Activated naive CD4-positive, alpha-beta T cell treated with anti-CD3 and anti-CD28 coated beads, Interleukin-2, amount 50 U/mL, for 72 hours (primary cell): ENCODE measurements at regions not wholly inside any gene's neighbourhood (a gene's known extent, or its start where the extent isn't known, plus 50 kb on each side); places are given as distances from the start of the nearest gene placed in this dataset.
"Not testable (repeated sequence)": the region's sequence is repeated elsewhere in the genome, so short reads cannot be mapped to it uniquely, and the experiment has no call there.

ENCODE experiments used
- ATAC-seq, 2 donors: fragments of 150-1000 bp; cut with Tn5 transposase; 2 replicates each; pipeline ENCODE4 v1.10.0; 2021; ENCODE audit warnings: mild to moderate bottlenecking in 2 of 2, moderate library complexity in 2 of 2
- DNase-seq, 2 donors: peaks; one replicate each; pipeline ENCODE4 v3.0.0; 2021 to 2022; ENCODE audit warnings: low spot score in 2 of 2
- H3K27ac Mint-ChIP-seq, 2 donors: one replicate each; pipeline ENCODE4 v1.8.0; 2022; ENCODE audit warnings: mild to moderate bottlenecking in 2 of 2, mixed read lengths in 2 of 2
- H3K36me3 Mint-ChIP-seq, 2 donors: one replicate each; pipeline ENCODE4 v1.8.0; 2022; ENCODE audit warnings: mixed read lengths in 2 of 2
- H3K9me3 Mint-ChIP-seq, 2 donors: one replicate each; pipeline ENCODE4 v1.8.0; 2022; ENCODE audit warnings: mixed read lengths in 2 of 2

DNA sequence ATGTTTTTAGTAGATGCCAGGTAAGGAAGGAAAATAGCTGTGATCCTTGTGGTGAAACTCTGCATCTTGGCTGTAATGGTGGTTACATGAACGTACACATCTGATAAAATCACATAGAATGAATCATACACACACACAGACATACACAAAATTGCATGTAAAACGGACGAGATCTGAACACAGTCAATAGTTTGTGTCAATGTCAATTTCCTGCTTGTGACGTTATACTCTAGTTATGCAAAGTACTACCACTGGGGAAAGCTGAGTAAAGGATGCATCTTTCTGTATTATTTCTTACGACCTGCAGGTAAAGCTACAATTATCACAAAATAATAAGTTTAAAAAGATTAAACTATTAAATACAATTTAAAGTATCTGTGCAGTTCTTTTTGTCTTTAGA, 493.7 kb upstream of the ZP4 start:
- no peaks in the 10 kb centered on the region for H3K36me3 Mint-ChIP-seq
- peaks cover 0 to 13% of the 10 kb centered on the region in 2 donors for H3K9me3 Mint-ChIP-seq
- no peak overlapping the region for H3K27ac Mint-ChIP-seq
- no peak for ATAC-seq
- DNase-seq, result no peak

DNA sequence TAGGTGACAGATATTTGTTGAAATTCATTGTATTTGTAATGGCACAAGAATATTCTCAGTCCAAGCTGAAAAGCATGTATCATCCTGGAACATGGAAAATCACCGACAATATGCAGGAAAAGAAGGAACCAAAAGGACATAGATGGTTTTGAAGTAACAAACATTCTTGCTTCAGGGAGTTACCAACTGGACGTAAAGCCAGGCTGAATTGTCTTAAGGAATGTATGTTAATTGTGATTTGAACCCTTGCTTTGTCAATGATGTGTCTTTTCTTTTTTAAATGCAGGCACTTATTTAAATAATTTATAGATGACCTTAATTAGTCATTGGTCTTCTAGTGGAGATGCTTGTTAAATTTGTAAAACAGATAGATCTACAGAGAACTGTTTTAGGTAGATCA, 489.4 kb upstream of the ZP4 start:
- H3K9me3 Mint-ChIP-seq, result peaks cover 13 to 21% of the 10 kb centered on the region in 2 donors

GRCh38 chr1:238379446-238379845, 488.7 kb upstream of the ZP4 start:
- not testable (repeated sequence) for ATAC-seq, H3K27ac Mint-ChIP-seq, H3K36me3 Mint-ChIP-seq, DNase-seq
- peaks cover 13 to 20% of the 10 kb centered on the region in 2 donors for H3K9me3 Mint-ChIP-seq

More for the DNA sequence above, 489.4 kb upstream of the ZP4 start:
- DNase-seq (no peak), ATAC-seq (no peak)
- Mint-ChIP-seq H3K27ac (no peak overlapping the region), H3K36me3 (peaks cover 0 to 4% of the 10 kb centered on the region in 2 donors)

DNA sequence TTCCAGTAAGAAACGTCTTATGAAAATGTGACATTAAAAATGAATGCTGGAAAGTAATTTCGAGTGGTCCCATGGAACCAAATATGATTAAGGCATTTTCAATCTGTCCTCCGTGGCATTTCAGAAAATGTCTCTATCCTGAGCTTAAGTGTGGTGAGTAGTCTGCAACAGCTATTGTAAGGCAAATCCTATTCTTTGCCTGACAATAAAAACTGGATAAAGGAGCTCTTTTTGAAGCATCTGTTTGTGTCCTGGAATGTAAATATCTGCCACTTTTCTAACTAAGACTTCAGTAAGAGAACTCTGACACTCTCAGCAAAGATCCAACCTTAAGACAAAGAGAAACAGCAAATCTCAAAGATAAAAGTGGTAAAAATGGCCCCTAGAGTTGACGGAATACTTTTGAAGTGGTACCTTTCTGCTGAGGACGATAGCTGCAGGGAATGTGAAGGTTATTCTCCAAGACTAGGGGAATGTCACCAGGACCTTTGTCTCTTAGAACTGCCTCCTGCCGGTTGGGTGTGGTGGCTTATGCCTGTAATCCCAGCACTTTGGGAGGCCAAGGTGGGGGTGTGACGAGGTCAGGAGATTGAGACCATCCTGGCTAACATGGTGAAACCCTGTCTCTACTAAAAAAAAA, 486.7 kb upstream of the ZP4 start:
- DNase-seq (no peak), ATAC-seq (no peak)
- H3K9me3 Mint-ChIP-seq, result peaks cover 17 to 18% of the 10 kb centered on the region in 2 donors
- no peak overlapping the region for H3K27ac Mint-ChIP-seq
- H3K36me3 Mint-ChIP-seq, result peaks cover 0 to 4% of the 10 kb centered on the region in 2 donors

DNA sequence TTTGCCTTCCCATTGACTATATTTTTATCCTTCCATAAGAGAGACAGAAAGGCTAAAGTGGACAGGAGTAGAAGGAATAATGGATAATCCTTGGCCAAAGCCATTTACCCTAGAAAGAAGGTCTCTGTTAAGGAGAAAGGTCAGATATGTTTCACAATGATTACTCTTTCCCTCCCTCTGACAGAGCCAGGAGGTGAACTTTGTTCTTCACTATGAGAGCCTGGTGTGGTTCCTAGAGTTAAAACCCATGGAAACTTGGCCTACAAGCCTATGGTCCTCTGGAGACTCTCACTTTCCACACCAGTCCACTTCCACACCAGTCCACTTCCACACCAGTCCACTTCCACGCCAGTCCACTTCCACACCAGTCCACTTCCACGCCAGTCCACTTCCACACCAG, 479.9 kb upstream of the ZP4 start:
- Mint-ChIP-seq H3K9me3 (peaks cover 17 to 28% of the 10 kb centered on the region in 2 donors), H3K27ac (no peak overlapping the region), H3K36me3 (no peaks in the 10 kb centered on the region)
- DNase-seq, result no peak
- ATAC-seq, result no peak

DNA sequence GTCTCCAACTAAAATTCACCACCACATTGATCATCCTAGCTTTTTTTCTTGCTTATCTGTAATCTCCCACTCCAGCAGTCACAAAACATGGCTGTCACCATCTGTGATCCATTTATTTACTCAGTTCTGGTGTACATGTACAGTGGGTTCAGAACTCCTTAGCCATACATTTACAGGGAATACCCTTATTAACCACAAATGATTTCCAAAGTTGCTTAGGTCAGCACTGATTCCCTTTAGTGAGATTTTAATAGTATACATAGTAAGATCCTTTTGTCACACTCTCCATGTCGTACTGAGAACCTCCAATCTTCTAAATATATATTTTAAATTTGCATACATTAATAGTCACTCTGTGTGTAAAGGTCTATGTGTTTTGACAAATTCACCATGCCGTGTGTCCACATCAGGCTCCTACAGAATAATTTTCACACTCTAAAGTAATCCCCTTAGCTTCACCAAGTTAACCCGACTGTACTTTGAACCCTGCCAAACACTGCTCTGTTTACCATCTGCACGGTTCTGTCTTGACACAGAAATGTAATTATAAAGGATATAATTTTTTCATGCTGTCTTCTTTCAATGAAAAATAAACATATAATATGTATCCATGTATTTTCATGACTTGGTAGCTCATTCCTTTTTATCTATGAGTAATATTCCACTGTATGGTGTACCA, 473.6 kb upstream of the ZP4 start:
- no peak overlapping the region for H3K27ac Mint-ChIP-seq
- no peak for DNase-seq
- H3K36me3 Mint-ChIP-seq, result no peaks in the 10 kb centered on the region
- no peak for ATAC-seq
- H3K9me3 Mint-ChIP-seq, result peaks cover 5 to 6% of the 10 kb centered on the region in 2 donors

GRCh38 chr1:238360474-238360873, 469.8 kb upstream of the ZP4 start:
- Mint-ChIP-seq H3K9me3 (peaks cover 1 to 11% of the 10 kb centered on the region in 2 donors), H3K27ac (no peak overlapping the region), H3K36me3 (no peaks in the 10 kb centered on the region)
- ATAC-seq (no peak), DNase-seq (no peak)

- ATAC-seq (no peak), DNase-seq (no peak)
- H3K27ac Mint-ChIP-seq, result no peak overlapping the region
- no peaks in the 10 kb centered on the region for H3K36me3 Mint-ChIP-seq
- H3K9me3 Mint-ChIP-seq, result peaks cover 7 to 25% of the 10 kb centered on the region in 2 donors
These were observed 459.7 kb upstream of the ZP4 start for GRCh38 chr1:238350471-238350870.

GRCh38 chr1:238346340-238346739, 455.6 kb upstream of the ZP4 start:
- no peak overlapping the region for H3K27ac Mint-ChIP-seq
- H3K9me3 Mint-ChIP-seq, result peaks cover 5 to 6% of the 10 kb centered on the region in 2 donors
- DNase-seq (no peak), ATAC-seq (no peak)
- no peaks in the 10 kb centered on the region for H3K36me3 Mint-ChIP-seq

DNA sequence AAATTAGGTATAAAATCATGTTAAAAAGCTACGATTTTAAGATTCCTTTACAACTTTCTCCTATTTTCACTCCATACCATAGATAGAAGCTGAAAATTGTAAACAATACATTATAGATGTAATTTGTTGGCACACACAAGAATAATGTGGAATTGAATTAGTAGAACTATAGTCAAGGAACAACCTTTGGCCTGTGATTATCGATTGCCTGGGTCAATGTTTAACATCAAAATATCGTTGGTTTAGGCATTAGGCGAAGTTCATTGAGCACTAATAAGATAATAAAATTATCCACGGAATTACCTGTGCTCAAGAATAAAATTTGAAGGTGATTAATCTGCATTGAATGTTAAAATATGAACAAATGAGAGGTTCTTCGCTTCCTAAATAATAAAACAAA, 455.1 kb upstream of the ZP4 start:
- Mint-ChIP-seq H3K36me3 (no peaks in the 10 kb centered on the region), H3K9me3 (peaks cover 5 to 6% of the 10 kb centered on the region in 2 donors), H3K27ac (no peak overlapping the region)
- DNase-seq (no peak), ATAC-seq (no peak)

- H3K36me3 Mint-ChIP-seq, result no peaks in the 10 kb centered on the region
- ATAC-seq, result no peak
- no peak for DNase-seq
- H3K9me3 Mint-ChIP-seq, result peaks cover 12% of the 10 kb centered on the region in 2 donors
- no peak overlapping the region for H3K27ac Mint-ChIP-seq
These were observed 453.1 kb upstream of the ZP4 start for GRCh38 chr1:238343852-238344251.

GRCh38 chr1:238341395-238341794, 450.7 kb upstream of the ZP4 start:
- peaks cover 19% of the 10 kb centered on the region in 2 donors for H3K9me3 Mint-ChIP-seq
- peaks cover 0 to 5% of the 10 kb centered on the region in 2 donors for H3K36me3 Mint-ChIP-seq
- H3K27ac Mint-ChIP-seq, result no peak overlapping the region
- DNase-seq, result no peak
- ATAC-seq, result no peak

GRCh38 chr1:238340989-238341388, 450.3 kb upstream of the ZP4 start:
- Mint-ChIP-seq H3K9me3 (peaks cover 21 to 22% of the 10 kb centered on the region in 2 donors), H3K36me3 (peaks cover 0 to 5% of the 10 kb centered on the region in 2 donors), H3K27ac (no peak overlapping the region)
- DNase-seq, result no peak
- no peak for ATAC-seq

DNA sequence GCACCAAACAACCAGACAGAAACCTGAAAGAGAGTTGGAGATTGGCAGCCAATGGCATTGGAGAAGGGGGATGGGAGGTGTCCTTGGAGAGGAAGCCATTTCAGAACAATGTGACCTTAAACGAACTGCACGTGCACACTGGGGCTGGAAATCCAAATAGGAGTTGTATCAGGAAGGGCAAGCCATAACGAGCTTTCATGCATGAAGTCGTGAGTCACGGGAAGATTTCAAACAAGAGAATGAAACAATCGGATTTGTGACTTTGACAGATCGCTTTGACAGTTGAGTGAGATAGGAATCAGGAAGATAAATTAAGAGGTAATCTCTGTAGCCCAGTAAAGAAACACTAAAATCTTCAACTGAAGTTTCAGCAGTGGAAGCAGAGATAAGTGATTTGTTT, 445.8 kb upstream of the ZP4 start:
- ATAC-seq, result no peak
- Mint-ChIP-seq H3K9me3 (peaks cover 25 to 26% of the 10 kb centered on the region in 2 donors), H3K27ac (no peak overlapping the region), H3K36me3 (peaks cover 0 to 5% of the 10 kb centered on the region in 2 donors)
- no peak for DNase-seq

DNA sequence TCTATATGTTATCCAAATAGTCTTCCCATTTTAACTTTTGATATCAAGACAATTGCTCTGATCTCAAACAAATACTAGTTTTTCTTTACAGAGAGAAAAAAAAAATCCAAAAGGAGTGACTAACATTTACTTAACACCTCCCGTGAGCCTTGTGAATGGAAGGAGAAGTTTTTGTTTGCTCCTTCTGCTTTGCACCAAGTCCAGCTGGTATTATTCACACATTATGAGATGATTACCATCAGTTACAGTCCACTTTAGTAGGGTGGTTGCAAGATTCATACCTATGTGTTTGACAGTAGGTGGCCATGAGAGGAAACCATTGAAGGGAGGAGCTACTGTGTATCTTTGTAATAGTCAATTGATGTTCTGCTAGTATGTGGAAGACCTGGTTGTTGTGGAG, 443.4 kb upstream of the ZP4 start:
- no peak for ATAC-seq
- H3K9me3 Mint-ChIP-seq, result peaks cover 23 to 34% of the 10 kb centered on the region in 2 donors

DNA sequence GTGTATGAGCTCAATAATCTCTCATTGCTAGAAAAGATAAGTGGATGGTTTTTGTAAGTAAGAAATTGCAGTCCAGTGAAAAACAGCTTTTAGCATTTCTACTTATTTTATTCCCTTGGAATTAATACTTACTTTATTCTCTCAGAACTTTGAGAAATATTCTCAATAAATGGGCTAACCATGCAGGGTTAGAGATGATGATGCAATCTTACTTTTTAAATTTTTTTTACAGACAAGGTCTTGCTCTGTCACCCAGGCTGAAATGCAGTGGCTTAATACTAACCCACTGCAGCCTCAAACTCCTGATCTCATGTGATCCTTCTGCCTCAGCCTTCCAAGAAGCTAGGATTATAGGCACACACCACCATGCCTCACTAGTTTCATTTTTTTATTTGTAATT, 440.8 kb upstream of the ZP4 start:
- ATAC-seq (no peak), DNase-seq (no peak)
- Mint-ChIP-seq H3K36me3 (no peaks in the 10 kb centered on the region), H3K9me3 (peaks cover 17 to 24% of the 10 kb centered on the region in 2 donors), H3K27ac (no peak overlapping the region)

More for the DNA sequence above, 443.4 kb upstream of the ZP4 start:
- peaks cover 0 to 5% of the 10 kb centered on the region in 2 donors for H3K36me3 Mint-ChIP-seq
- DNase-seq, result no peak
- no peak overlapping the region for H3K27ac Mint-ChIP-seq

DNA sequence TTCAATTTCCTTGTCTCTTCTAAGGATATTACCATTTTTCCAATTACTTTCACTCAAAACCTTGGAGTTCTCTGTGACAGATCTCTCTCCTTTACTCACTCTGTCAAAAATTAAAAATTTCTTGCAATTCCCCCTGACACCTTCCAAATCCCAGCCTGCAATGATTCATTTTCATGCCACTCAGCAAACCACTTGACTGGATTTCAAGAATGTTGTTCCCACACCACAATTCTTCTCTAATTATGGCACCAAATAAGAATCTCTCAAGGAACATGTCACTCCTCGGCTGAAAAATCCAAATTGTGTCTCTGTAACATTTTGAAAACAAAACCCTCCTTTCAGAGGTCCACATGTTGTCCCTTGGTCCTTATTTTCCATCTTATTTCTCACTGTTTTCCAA, 438.9 kb upstream of the ZP4 start:
- H3K9me3 Mint-ChIP-seq, result peaks cover 10 to 25% of the 10 kb centered on the region in 2 donors
- no peak for DNase-seq

GRCh38 chr1:238327033-238327432, 436.3 kb upstream of the ZP4 start:
- not testable (repeated sequence) for DNase-seq, H3K27ac Mint-ChIP-seq, H3K36me3 Mint-ChIP-seq, ATAC-seq
- H3K9me3 Mint-ChIP-seq, result peaks cover 16 to 34% of the 10 kb centered on the region in 2 donors

More for the DNA sequence above, 438.9 kb upstream of the ZP4 start:
- H3K36me3 Mint-ChIP-seq, result peaks cover 0 to 7% of the 10 kb centered on the region in 2 donors
- ATAC-seq, result no peak
- H3K27ac Mint-ChIP-seq, result no peak overlapping the region
